ENCODE measurements at regions not wholly inside any gene's neighbourhood (a gene's known extent, or its start where the extent isn't known, plus 50 kb on each side); places are given as distances from the start of the nearest gene placed in this dataset.

DNA sequence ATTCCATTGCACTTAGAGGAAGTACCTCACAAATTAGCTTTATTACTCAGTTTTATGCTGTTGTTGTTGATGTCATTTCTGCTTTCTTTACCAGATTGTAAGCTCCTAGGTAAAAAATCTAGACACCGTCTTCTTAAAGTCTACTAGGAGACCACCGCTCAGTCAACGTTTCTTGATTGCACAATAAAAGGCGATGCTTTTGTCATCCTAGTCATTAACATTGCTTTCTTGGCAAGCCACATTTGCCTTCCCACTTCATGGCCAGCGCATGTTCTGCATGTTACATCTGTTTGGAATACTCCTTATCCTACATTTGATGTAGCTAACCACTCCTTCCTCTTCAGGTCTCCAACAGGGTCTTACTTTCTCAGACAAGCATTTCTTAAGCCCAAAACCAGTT, 464.0 kb upstream of the TUSC1 start:
- TF ChIP-seq, protein P1, sequence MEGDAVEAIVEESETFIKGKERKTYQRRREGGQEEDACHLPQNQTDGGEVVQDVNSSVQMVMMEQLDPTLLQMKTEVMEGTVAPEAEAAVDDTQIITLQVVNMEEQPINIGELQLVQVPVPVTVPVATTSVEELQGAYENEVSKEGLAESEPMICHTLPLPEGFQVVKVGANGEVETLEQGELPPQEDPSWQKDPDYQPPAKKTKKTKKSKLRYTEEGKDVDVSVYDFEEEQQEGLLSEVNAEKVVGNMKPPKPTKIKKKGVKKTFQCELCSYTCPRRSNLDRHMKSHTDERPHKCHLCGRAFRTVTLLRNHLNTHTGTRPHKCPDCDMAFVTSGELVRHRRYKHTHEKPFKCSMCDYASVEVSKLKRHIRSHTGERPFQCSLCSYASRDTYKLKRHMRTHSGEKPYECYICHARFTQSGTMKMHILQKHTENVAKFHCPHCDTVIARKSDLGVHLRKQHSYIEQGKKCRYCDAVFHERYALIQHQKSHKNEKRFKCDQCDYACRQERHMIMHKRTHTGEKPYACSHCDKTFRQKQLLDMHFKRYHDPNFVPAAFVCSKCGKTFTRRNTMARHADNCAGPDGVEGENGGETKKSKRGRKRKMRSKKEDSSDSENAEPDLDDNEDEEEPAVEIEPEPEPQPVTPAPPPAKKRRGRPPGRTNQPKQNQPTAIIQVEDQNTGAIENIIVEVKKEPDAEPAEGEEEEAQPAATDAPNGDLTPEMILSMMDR (IDR thresholded peaks at IDR 0.05) = no peak
- no peak for TF ChIP-seq POLR2A (IDR thresholded peaks at IDR 0.05)
- TF ChIP-seq POLR2AphosphoS5 (IDR thresholded peaks at IDR 0.05) = no peak

All from breast epithelium (tissue), 3 donors.